HEK293 (cell line): ENCODE measurements at regions not wholly inside any gene's neighbourhood (a gene's known extent, or its start where the extent isn't known, plus 50 kb on each side); places are given as distances from the start of the nearest gene placed in this dataset.

Experiments
- CTCF ChIA-PET: fragments of 350-600 bp; formaldehyde crosslinking; extraction: SDS; loops from one replicate; lab custom pipeline; 2021; ENCODE audit warnings: antibody characterized with exemption; lab: Yijun Ruan, JAX
- POLR2A ChIA-PET: fragments of 300-600 bp; formaldehyde crosslinking; extraction: SDS; loops from one replicate; lab custom pipeline; 2020; ENCODE audit warnings: antibody characterized with exemption, inconsistent platforms; lab: Yijun Ruan, JAX
- H3K27ac ChIP-seq: fragments of 200-500 bp; sonication (Bioruptor generic); 2 replicates; pipeline ENCODE4 v1.5.1; 2014; ENCODE audit warnings: low read depth, low read length, control low read depth, inconsistent platforms; ENCODE audit errors: extremely low read depth
- H3K36me3 ChIP-seq, 2 experiments: fragments of 200-500 bp in 1 of 2; sonication (Bioruptor generic) in 1 of 2; 1 replicate in 1 of 2; 2 replicates in 1 of 2; pipeline ENCODE4 v1.5.1; 2014 to 2017; ENCODE audit warnings: inconsistent platforms in 2 of 2, low read length in 2 of 2; ENCODE audit not compliant: control insufficient read depth in 2 of 2, insufficient read depth in 1 of 2
- H3K4me1 ChIP-seq: fragments of 200-500 bp; sonication (Bioruptor generic); 2 replicates; pipeline ENCODE4 v1.5.1; 2014; ENCODE audit warnings: mild to moderate bottlenecking, low read length, inconsistent platforms; ENCODE audit not compliant: control insufficient read depth, insufficient read depth
- H3K4me3 ChIP-seq: 2 replicates; pipeline ENCODE4 v1.5.1; 2011; ENCODE audit warnings: low read depth, mild to moderate bottlenecking, control low read depth, low read length, moderate library complexity
- H3K9me3 ChIP-seq: fragments of 200-500 bp; sonication (Bioruptor generic); 2 replicates; pipeline ENCODE4 v1.5.1; 2014; ENCODE audit warnings: low read depth, low read length, inconsistent platforms; ENCODE audit not compliant: control insufficient read depth, insufficient read depth
- BCL11A ChIP-seq: fragments of 450-650 bp; formaldehyde crosslinking; IDR thresholded peaks from 2 replicates; pipeline ENCODE4 v1.5.1; 2016; ENCODE audit warnings: low read depth, missing biosample characterization, missing genetic modification characterization
- EGR2 ChIP-seq: fragments of 450-650 bp; formaldehyde crosslinking; IDR thresholded peaks from 2 replicates; pipeline ENCODE4 v1.5.1; 2016; ENCODE audit warnings: low read depth, missing biosample characterization, missing genetic modification characterization
- HOXC10 ChIP-seq: sonication (generic); formaldehyde crosslinking; IDR thresholded peaks from 2 replicates; pipeline ENCODE4 v1.8.1; 2023; ENCODE audit warnings: mild to moderate bottlenecking, missing genetic modification reagents
- KLF1 ChIP-seq: fragments of 450-650 bp; formaldehyde crosslinking; IDR thresholded peaks from 2 replicates; pipeline ENCODE4 v1.5.1; 2016; ENCODE audit warnings: missing biosample characterization, missing genetic modification characterization
- PRDM1 ChIP-seq: fragments of 450-650 bp; formaldehyde crosslinking; IDR thresholded peaks from 2 replicates; pipeline ENCODE4; 2016; ENCODE audit warnings: missing biosample characterization, missing genetic modification characterization
- SP7 ChIP-seq: fragments of 450-650 bp; formaldehyde crosslinking; IDR thresholded peaks from 2 replicates; pipeline ENCODE4 v1.5.1; 2016; ENCODE audit warnings: missing biosample characterization, missing genetic modification characterization
- ZBTB6 ChIP-seq: fragments of 450-650 bp; formaldehyde crosslinking; IDR thresholded peaks from 2 replicates; pipeline ENCODE4 v1.5.1; 2017; ENCODE audit warnings: missing biosample characterization, missing genetic modification characterization
- ZFP37 ChIP-seq: fragments of 450-650 bp; formaldehyde crosslinking; IDR thresholded peaks from 2 replicates; pipeline ENCODE4 v1.5.1; 2016; ENCODE audit warnings: missing biosample characterization, missing genetic modification characterization
- ZFP41 ChIP-seq: fragments of 450-650 bp; formaldehyde crosslinking; IDR thresholded peaks from 2 replicates; pipeline ENCODE4 v1.5.1; 2016; ENCODE audit warnings: missing biosample characterization, missing genetic modification characterization, borderline replicate concordance
- ZIC2 ChIP-seq: fragments of 450-650 bp; formaldehyde crosslinking; IDR thresholded peaks from 2 replicates; pipeline ENCODE4 v1.5.1; 2016; ENCODE audit warnings: missing biosample characterization, missing genetic modification characterization
- ZNF138 ChIP-seq: fragments of 450-650 bp; formaldehyde crosslinking; IDR thresholded peaks from 2 replicates; pipeline ENCODE4 v1.5.1; 2016; ENCODE audit warnings: missing biosample characterization, missing genetic modification characterization, borderline replicate concordance
- ZNF2 ChIP-seq: fragments of 450-650 bp; formaldehyde crosslinking; IDR thresholded peaks from 2 replicates; pipeline ENCODE4 v1.5.1; 2016; ENCODE audit warnings: missing biosample characterization, missing genetic modification characterization
- ZNF292 ChIP-seq: fragments of 450-650 bp; formaldehyde crosslinking; IDR thresholded peaks from 2 replicates; pipeline ENCODE4 v1.5.1; 2016; ENCODE audit warnings: low read depth, missing biosample characterization, missing genetic modification characterization, borderline replicate concordance
- ZNF37A ChIP-seq: fragments of 450-650 bp; IDR thresholded peaks from 2 replicates; pipeline ENCODE4 v1.5.1; 2018; ENCODE audit warnings: missing biosample characterization, missing genetic modification characterization
- ZNF404 ChIP-seq: fragments of 450-650 bp; formaldehyde crosslinking; IDR thresholded peaks from 2 replicates; pipeline ENCODE4 v1.5.1; 2017; ENCODE audit warnings: missing biosample characterization, missing genetic modification characterization
- ZNF416 ChIP-seq: fragments of 450-650 bp; formaldehyde crosslinking; IDR thresholded peaks from 2 replicates; pipeline ENCODE4 v1.5.1; 2016; ENCODE audit warnings: missing biosample characterization, missing genetic modification characterization
- ZNF423 ChIP-seq: fragments of 450-650 bp; formaldehyde crosslinking; IDR thresholded peaks from 2 replicates; pipeline ENCODE4 v1.5.1; 2016; ENCODE audit warnings: missing biosample characterization, missing genetic modification characterization
- ZNF549 ChIP-seq: fragments of 450-650 bp; IDR thresholded peaks from 2 replicates; pipeline ENCODE4 v1.5.1; 2018; ENCODE audit warnings: missing biosample characterization, missing genetic modification characterization, mild to moderate bottlenecking, inconsistent platforms, moderate library complexity
- ZNF692 ChIP-seq: fragments of 450-650 bp; formaldehyde crosslinking; IDR thresholded peaks from 2 replicates; pipeline ENCODE4 v1.5.1; 2016; ENCODE audit warnings: missing biosample characterization, missing genetic modification characterization
- ZNF704 ChIP-seq: fragments of 450-650 bp; formaldehyde crosslinking; IDR thresholded peaks from 2 replicates; pipeline ENCODE4 v1.5.1; 2016; ENCODE audit warnings: missing biosample characterization, missing genetic modification characterization
- ZNF777 ChIP-seq: fragments of 450-650 bp; formaldehyde crosslinking; IDR thresholded peaks from 2 replicates; pipeline ENCODE4 v1.5.1; 2017; ENCODE audit warnings: missing biosample characterization, missing genetic modification characterization, borderline replicate concordance

GRCh38 chr3:78177780-78178179, 1137.9 kb downstream of the ROBO2 start (continued):
- TF ChIP-seq ZNF138 (tag by site-specific recombination), result no peak
- TF ChIP-seq ZNF423 (tag by site-specific recombination), result no peak
- no peak for TF ChIP-seq HOXC10 (CRISPR knock-in tag)
- TF ChIP-seq ZNF292 (tag by site-specific recombination), result no peak
- no peak for TF ChIP-seq ZNF37A (tag by site-specific recombination)

GRCh38 chr3:78178209-78178608, 1138.3 kb downstream of the ROBO2 start:
- no peak for TF ChIP-seq ZNF692 (tag by site-specific recombination)
- TF ChIP-seq BCL11A (tag by site-specific recombination), result no peak
- no peak for TF ChIP-seq ZNF404 (tag by site-specific recombination)
- no peak for TF ChIP-seq ZIC2 (tag by site-specific recombination)
- TF ChIP-seq EGR2 (tag by site-specific recombination), result no peak
- no peak for TF ChIP-seq ZFP41 (tag by site-specific recombination)
- no peak for TF ChIP-seq KLF1 (tag by site-specific recombination)
- TF ChIP-seq PRDM1, result no peak
- TF ChIP-seq ZNF416 (tag by site-specific recombination), result no peak
- TF ChIP-seq ZNF292 (tag by site-specific recombination), result no peak
- no peak for TF ChIP-seq ZNF704
- TF ChIP-seq ZBTB6 (tag by site-specific recombination), result no peak
- no peak for TF ChIP-seq ZNF777 (tag by site-specific recombination)
- no peak for TF ChIP-seq ZNF549
- no peak for TF ChIP-seq ZNF2 (tag by site-specific recombination)
- no peak for TF ChIP-seq ZFP37 (tag by site-specific recombination)
- Histone ChIP-seq H3K36me3 (no peaks in the 10 kb centered on the region), H3K9me3 (no peaks in the 10 kb centered on the region), H3K4me3 (no peak overlapping the region), H3K4me1 (no peaks in the 10 kb centered on the region), H3K27ac (no peak overlapping the region)
- ChIA-PET CTCF (no interaction called here), POLR2A (no interaction called here)

- Histone ChIP-seq H3K4me1 (no peaks in the 10 kb centered on the region), H3K27ac (no peak overlapping the region), H3K36me3 (no peaks in the 10 kb centered on the region), H3K9me3 (no peaks in the 10 kb centered on the region), H3K4me3 (no peak overlapping the region)
- TF ChIP-seq ZIC2 (tag by site-specific recombination), result no peak
- TF ChIP-seq SP7, result no peak
- ChIA-PET POLR2A (no interaction called here), CTCF (no interaction called here)
Measured at GRCh38 chr3:78178740-78179363, 1139.0 kb downstream of the ROBO2 start.
